Activated CD4-positive, alpha-beta T cell treated with anti-CD3 and anti-CD28 coated beads, Interleukin-2, Interleukin-4, amounts not matched to agents 100 ng/mL and 50 ng/mL, durations not matched to agents 16 hours and 8 hours (primary cell): ENCODE measurements at regions not wholly inside any gene's neighbourhood (a gene's known extent, or its start where the extent isn't known, plus 50 kb on each side); places are given as distances from the start of the nearest gene placed in this dataset.

Source experiments
- DNase-seq: peaks from one replicate; pipeline ENCODE4 v3.0.0-alpha.2; 2020; ENCODE audit warnings: low spot score

GRCh38 chr1:108082738-108083562 is 117.2 kb downstream of the SLC25A24 start:
- DNase-seq, result no peak

GRCh38 chr1:108082001-108082400 is 117.0 kb upstream of the VAV3 start:
- DNase-seq, result no peak

- DNase-seq, result peak; percentile 25
These were observed 115.5 kb upstream of the VAV3 start for GRCh38 chr1:108080448-108080847.

GRCh38 chr1:108079440-108080025 is 114.6 kb upstream of the VAV3 start:
- no peak for DNase-seq

- no peak for DNase-seq
These were observed 113.0 kb upstream of the VAV3 start for GRCh38 chr1:108077991-108078390.

GRCh38 chr1:108075055-108075454 is 110.1 kb upstream of the VAV3 start:
- DNase-seq, result no peak

- no peak for DNase-seq
These were observed 107.8 kb upstream of the VAV3 start for GRCh38 chr1:108072776-108073175.

- DNase-seq, result no peak
These were observed 107.2 kb upstream of the VAV3 start for GRCh38 chr1:108072212-108072611.

- no peak for DNase-seq
These were observed 106.6 kb upstream of the VAV3 start for GRCh38 chr1:108071601-108072000.

GRCh38 chr1:108070662-108071061 is 105.7 kb upstream of the VAV3 start:
- DNase-seq, result no peak

- DNase-seq, result no peak
These were observed 103.0 kb upstream of the VAV3 start for GRCh38 chr1:108067884-108068540.

GRCh38 chr1:108066808-108067207 is 101.8 kb upstream of the VAV3 start:
- DNase-seq, result no peak

- no peak for DNase-seq
These were observed 99.3 kb upstream of the VAV3 start for GRCh38 chr1:108064255-108064654.

- no peak for DNase-seq
These were observed 98.7 kb upstream of the VAV3 start for GRCh38 chr1:108063703-108064102.

GRCh38 chr1:108059945-108060344 is 95.0 kb upstream of the VAV3 start:
- no peak for DNase-seq

GRCh38 chr1:108057541-108057940 is 92.6 kb upstream of the VAV3 start:
- DNase-seq, result no peak

- no peak for DNase-seq
These were observed 91.5 kb upstream of the VAV3 start for GRCh38 chr1:108056436-108056990.

GRCh38 chr1:108055387-108055786 is 90.4 kb upstream of the VAV3 start:
- no peak for DNase-seq

GRCh38 chr1:108054396-108054795 is 89.4 kb upstream of the VAV3 start:
- no peak for DNase-seq

GRCh38 chr1:108053270-108054013 is 88.5 kb upstream of the VAV3 start:
- DNase-seq, result no peak

- no peak for DNase-seq
These were observed 86.8 kb upstream of the VAV3 start for GRCh38 chr1:108051631-108052377.
